ENCODE measurements at regions not wholly inside any gene's neighbourhood (a gene's known extent, or its start where the extent isn't known, plus 50 kb on each side); places are given as distances from the start of the nearest gene placed in this dataset.

DNA sequence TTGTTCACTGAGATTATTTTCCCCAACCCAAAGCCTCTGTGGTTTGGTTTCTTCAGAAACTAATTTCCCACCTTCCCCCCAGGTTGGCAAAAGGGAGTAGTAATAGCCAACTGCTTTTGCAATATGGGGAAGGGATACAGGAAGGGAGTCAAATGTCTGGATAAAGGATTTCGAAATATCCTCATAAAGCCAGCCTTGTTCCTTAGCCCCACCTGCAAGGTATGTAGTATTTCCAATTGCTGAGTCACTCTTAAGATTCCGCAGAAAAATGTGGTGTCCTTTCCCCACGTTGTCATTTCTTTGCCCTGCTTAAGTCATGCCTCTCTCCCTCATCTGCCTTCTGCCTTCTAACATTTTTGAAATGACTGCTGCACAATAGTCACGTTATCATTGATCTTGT lies 138.8 kb upstream of the DCAF8L1 start:
- Histone ChIP-seq H3K4me1 (no peaks in the 10 kb centered on the region), H3K27me3 (no peaks in the 10 kb centered on the region), H3K9me3 (no peaks in the 10 kb centered on the region), H3K27ac (no peak overlapping the region), H3K36me3 (no peaks in the 10 kb centered on the region), H3K4me3 (no peak overlapping the region)
- WGBS (ENCODE audit: insufficient coverage, low coverage, low lambda C conversion rate, missing lambda C conversion rate), result 54% methylated on average over 4 of the region's 4 CpGs
- intact Hi-C loops (cut with DNase I), result no loop called here
- DNase-seq, result no peak
- no peak for ATAC-seq
- TF ChIP-seq, protein P1, sequence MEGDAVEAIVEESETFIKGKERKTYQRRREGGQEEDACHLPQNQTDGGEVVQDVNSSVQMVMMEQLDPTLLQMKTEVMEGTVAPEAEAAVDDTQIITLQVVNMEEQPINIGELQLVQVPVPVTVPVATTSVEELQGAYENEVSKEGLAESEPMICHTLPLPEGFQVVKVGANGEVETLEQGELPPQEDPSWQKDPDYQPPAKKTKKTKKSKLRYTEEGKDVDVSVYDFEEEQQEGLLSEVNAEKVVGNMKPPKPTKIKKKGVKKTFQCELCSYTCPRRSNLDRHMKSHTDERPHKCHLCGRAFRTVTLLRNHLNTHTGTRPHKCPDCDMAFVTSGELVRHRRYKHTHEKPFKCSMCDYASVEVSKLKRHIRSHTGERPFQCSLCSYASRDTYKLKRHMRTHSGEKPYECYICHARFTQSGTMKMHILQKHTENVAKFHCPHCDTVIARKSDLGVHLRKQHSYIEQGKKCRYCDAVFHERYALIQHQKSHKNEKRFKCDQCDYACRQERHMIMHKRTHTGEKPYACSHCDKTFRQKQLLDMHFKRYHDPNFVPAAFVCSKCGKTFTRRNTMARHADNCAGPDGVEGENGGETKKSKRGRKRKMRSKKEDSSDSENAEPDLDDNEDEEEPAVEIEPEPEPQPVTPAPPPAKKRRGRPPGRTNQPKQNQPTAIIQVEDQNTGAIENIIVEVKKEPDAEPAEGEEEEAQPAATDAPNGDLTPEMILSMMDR (IDR thresholded peaks at IDR 0.05), result no peak
- no peak for TF ChIP-seq POLR2A (IDR thresholded peaks at IDR 0.05)

DNA sequence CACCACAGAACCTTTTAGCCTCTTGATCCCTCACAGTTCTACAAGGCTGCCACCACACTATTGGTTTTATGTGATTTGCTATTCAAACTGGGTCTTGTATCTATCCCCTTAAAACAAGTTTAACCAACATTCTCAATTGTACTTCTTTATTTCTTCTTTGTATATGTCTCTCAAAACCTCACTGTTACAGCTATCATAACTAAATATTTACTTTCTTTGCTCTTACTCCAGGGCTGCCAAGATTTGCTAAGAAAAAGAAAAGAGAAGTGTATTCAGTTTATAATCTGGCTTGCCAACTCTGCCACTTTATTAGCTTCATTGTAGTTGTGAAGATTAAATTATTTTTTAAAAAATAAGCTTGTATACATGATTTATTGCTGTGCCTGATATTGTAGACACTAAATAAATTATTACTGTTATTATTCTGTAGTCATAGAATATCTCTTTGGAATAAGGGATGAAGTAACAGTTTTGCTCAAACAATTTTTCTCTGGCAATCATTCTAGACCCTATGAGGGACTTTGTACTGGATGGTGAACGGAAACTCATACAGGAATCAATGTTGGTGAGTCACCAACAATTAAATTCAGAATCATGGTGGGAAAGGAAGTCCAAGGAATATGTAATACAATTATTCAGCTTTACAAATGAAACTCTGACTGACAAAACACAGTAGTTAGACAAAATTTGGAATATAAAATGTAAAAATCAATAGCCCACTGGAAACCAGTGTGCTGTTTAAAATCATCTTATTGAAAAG lies 127.1 kb upstream of the DCAF8L1 start:
- Histone ChIP-seq H3K4me1 (no peaks in the 10 kb centered on the region), H3K9me3 (no peaks in the 10 kb centered on the region), H3K27ac (no peak overlapping the region), H3K4me3 (no peak overlapping the region), H3K36me3 (no peaks in the 10 kb centered on the region), H3K27me3 (no peaks in the 10 kb centered on the region)
- peak in 2 of 4 donors; percentile 30 to 35 for ATAC-seq
- TF ChIP-seq POLR2A (IDR thresholded peaks at IDR 0.05), result no peak
- TF ChIP-seq, protein P1 (IDR thresholded peaks at IDR 0.05), result no peak
- 17% methylated on average over 1 of the region's 1 CpG for WGBS (ENCODE audit: insufficient coverage, low coverage, low lambda C conversion rate, missing lambda C conversion rate)
- no peak for DNase-seq
- intact Hi-C loops (cut with DNase I), result no loop called here

DNA sequence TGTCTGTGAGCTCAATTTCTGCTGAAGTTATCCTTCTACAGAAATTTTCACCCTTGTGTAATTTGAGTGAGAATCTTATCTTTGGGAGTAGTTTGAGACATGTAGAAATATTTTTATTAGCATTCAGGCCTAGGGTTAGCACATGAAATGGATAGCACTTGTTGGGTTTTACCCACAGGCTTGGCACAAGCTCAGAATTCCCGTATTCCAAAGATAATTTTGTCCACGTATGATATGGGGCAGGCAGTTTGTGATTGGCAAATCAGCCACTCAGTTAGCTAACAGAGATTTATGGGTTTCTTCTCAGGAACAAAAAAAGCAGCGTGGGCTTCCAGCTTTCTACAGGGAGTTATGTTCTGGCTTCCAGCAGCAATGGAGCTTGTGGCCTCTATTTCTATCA lies 117.9 kb upstream of the DCAF8L1 start:
- no peaks in the 10 kb centered on the region for H3K9me3 ChIP-seq
- ATAC-seq, result no peak
- no peaks in the 10 kb centered on the region for H3K4me1 ChIP-seq
- no peak overlapping the region for H3K27ac ChIP-seq
- DNase-seq, result no peak
- WGBS (ENCODE audit: insufficient coverage, low coverage, low lambda C conversion rate, missing lambda C conversion rate), result 40% methylated on average over 3 of the region's 3 CpGs
- intact Hi-C loops (cut with DNase I), result no loop called here
- no peak for TF ChIP-seq POLR2A (IDR thresholded peaks at IDR 0.05)
- TF ChIP-seq, protein P1 (IDR thresholded peaks at IDR 0.05), result no peak
- no peaks in the 10 kb centered on the region for H3K36me3 ChIP-seq
- no peak overlapping the region for H3K4me3 ChIP-seq
- H3K27me3 ChIP-seq, result peaks cover 0 to 4% of the 10 kb centered on the region in 2 donors

DNA sequence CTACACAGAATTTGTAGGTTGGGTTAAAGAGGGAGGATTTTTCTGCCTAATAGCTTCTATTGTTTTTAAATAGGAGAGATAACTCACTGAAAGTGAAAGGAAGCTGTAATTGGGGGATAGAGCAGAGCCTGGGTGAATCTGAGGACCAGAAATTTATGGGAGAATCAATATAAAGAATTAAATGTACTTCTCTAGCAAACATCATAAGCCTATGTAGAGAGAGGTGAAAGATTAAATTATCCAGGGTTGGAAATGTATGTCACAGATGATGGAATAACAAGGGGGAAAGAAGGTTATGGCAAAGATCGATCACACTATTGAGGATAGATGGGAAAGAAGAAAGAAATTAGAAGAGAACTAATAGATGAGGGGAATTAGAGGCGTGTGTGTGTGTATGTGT lies 104.4 kb upstream of the DCAF8L1 start:
- intact Hi-C loops (cut with DNase I), result no loop called here
- Histone ChIP-seq H3K9me3 (no peaks in the 10 kb centered on the region), H3K4me3 (no peak overlapping the region), H3K27me3 (no peaks in the 10 kb centered on the region), H3K36me3 (no peaks in the 10 kb centered on the region), H3K4me1 (no peaks in the 10 kb centered on the region), H3K27ac (no peak overlapping the region)
- DNase-seq (no peak), ATAC-seq (no peak)
- no peak for TF ChIP-seq POLR2A (IDR thresholded peaks at IDR 0.05)
- TF ChIP-seq, protein P1 (IDR thresholded peaks at IDR 0.05), result no peak
- WGBS (ENCODE audit: insufficient coverage, low coverage, low lambda C conversion rate, missing lambda C conversion rate), result 52% methylated on average over 2 of the region's 2 CpGs
